K562 (cell line): ENCODE measurements at regions not wholly inside any gene's neighbourhood (a gene's known extent, or its start where the extent isn't known, plus 50 kb on each side); places are given as distances from the start of the nearest gene placed in this dataset.

ENCODE experiments used
- FOS ChIP-seq: IDR thresholded peaks from 3 replicates; pipeline ENCODE4 v1.6.1; 2011; ENCODE audit not compliant: insufficient read length; ENCODE audit errors: extremely low read depth
- FOSL1 ChIP-seq: fragments of 200-800 bp; sonication (Bioruptor generic); conservative IDR thresholded peaks from 2 replicates; pipeline ENCODE4 v1.6.1; 2016; ENCODE audit warnings: missing genetic modification characterization, missing compliant biosample characterization
- HIVEP1 ChIP-seq: fragments of 250-450 bp; sonication (Bioruptor Pico); IDR thresholded peaks from 2 replicates; pipeline ENCODE4 v1.4.0; 2020; ENCODE audit warnings: mild to moderate bottlenecking
- L3MBTL2 ChIP-seq: fragments of 450-650 bp; IDR thresholded peaks from 2 replicates; pipeline ENCODE4 v1.6.1; 2016; ENCODE audit warnings: mild to moderate bottlenecking, moderate library complexity
- MTA3 ChIP-seq: fragments of 450-650 bp; formaldehyde crosslinking; IDR thresholded peaks from 2 replicates; pipeline ENCODE4 v1.6.1; 2017; ENCODE audit warnings: mild to moderate bottlenecking, borderline replicate concordance
- MYC ChIP-seq, 2 experiments: fragments of 250-450 bp in 1 of 2; sonication (Bioruptor Pico) in 1 of 2; IDR thresholded peaks; 2 replicates each; pipeline versions ENCODE4 v1.5.1 to v1.6.1; 2012 to 2021; ENCODE audit warnings: low read depth in 2 of 2, borderline replicate concordance in 1 of 2, improper control_type of control experiment in 1 of 2, low read length in 1 of 2, mild to moderate bottlenecking in 1 of 2, moderate library complexity in 1 of 2
- MYNN ChIP-seq, 2 experiments: sonication (generic); formaldehyde crosslinking in 1 of 2; IDR thresholded peaks; 2 replicates each; pipeline versions ENCODE4 v1.5.0 to v1.6.1; 2016 to 2020; ENCODE audit warnings: antibody characterized with exemption in 1 of 2, missing genetic modification reagents in 1 of 2
- RAD21 ChIP-seq, 2 experiments: fragments of 250-450 bp in 1 of 2; fragments of 450-650 bp in 1 of 2; sonication (Bioruptor Pico) in 1 of 2; formaldehyde crosslinking in 1 of 2; IDR thresholded peaks in 1 of 2; conservative IDR thresholded peaks in 1 of 2; 2 replicates each; pipeline versions ENCODE4 v1.4.0 to v1.8.0; 2020 to 2022; ENCODE audit warnings: mild to moderate bottlenecking in 2 of 2, moderate library complexity in 1 of 2
- TF ChIP-seq, protein P1 (sequence below): sonication (generic); formaldehyde crosslinking; IDR thresholded peaks from 2 replicates; pipeline ENCODE4 v1.8.0; 2022; ENCODE audit warnings: missing genetic modification reagents, mild to moderate bottlenecking, moderate library complexity, borderline replicate concordance
- TF ChIP-seq, protein P2 (sequence below): sonication (generic); formaldehyde crosslinking; IDR thresholded peaks from 2 replicates; pipeline ENCODE4 v1.8.0; 2023; ENCODE audit warnings: mild to moderate bottlenecking, missing genetic modification reagents
- TF ChIP-seq, protein P3 (sequence below): fragments of 200-600 bp; sonication (generic); IDR thresholded peaks from one replicate; pipeline ENCODE4 v1.6.1; 2012; ENCODE audit warnings: mild to moderate bottlenecking, low read depth, low read length, inconsistent platforms

DNA sequence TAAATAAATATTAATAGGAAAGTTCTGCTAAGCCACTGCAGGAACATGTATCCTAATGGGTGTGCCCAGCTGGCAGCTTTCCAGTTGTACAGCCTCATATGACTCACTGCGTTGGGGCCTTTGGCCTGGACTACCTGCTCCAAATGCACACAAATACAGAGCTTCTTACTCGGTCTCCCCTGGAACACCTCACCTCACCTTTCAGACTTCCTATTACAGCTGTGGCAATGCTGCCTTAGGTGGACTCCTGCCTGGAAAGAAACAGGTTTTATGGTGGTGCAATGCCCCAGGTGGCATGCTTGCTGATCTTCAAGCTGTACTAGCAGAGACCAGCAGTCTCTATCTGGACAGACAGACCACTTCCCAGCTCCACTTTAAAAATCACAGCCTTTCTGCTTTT is 85.7 kb upstream of the EXOC1L start (continued):
- TF ChIP-seq HIVEP1 (CRISPR knock-in tag) (0 out of 2 replicates have a peak, but pooled peaks have one; percentile 10), FOS (peak; percentile 54), MTA3 (0 out of 2 replicates have a peak, but pooled peaks have one; percentile 52), MYC (IDR thresholded peaks at IDR 0.05; ENCODE audit: low read depth, low read length) (peak; percentile 27; the same call in 1 of the 2 replicates), MYC (CRISPR knock-in tag; IDR thresholded peaks at IDR 0.05; ENCODE audit: borderline replicate concordance, low read depth) (no peak; the same call in 1 of the 2 replicates), L3MBTL2 (0 out of 2 replicates have a peak, but pooled peaks have one; percentile 37), FOSL1 (tag) (peak; percentile 88), RAD21 (CRISPR knock-in tag; conservative IDR thresholded peaks at IDR 0.05 in 1 of 2, IDR thresholded peaks at IDR 0.05 in 1 of 2) (peak in 1 of 2 experiments; percentile 13; a peak in 1 of 4 replicates), MYNN (IDR thresholded peaks at IDR 0.05) (peak; percentile 63; the same call in 1 of the 2 replicates), MYNN (CRISPR knock-in tag; IDR thresholded peaks at IDR 0.05) (no peak)
- TF ChIP-seq, protein P1, sequence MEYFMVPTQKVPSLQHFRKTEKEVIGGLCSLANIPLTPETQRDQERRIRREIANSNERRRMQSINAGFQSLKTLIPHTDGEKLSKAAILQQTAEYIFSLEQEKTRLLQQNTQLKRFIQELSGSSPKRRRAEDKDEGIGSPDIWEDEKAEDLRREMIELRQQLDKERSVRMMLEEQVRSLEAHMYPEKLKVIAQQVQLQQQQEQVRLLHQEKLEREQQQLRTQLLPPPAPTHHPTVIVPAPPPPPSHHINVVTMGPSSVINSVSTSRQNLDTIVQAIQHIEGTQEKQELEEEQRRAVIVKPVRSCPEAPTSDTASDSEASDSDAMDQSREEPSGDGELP (CRISPR knock-in tag) = peak; percentile 44; the same call in 1 of the 2 replicates
- TF ChIP-seq, protein P2, sequence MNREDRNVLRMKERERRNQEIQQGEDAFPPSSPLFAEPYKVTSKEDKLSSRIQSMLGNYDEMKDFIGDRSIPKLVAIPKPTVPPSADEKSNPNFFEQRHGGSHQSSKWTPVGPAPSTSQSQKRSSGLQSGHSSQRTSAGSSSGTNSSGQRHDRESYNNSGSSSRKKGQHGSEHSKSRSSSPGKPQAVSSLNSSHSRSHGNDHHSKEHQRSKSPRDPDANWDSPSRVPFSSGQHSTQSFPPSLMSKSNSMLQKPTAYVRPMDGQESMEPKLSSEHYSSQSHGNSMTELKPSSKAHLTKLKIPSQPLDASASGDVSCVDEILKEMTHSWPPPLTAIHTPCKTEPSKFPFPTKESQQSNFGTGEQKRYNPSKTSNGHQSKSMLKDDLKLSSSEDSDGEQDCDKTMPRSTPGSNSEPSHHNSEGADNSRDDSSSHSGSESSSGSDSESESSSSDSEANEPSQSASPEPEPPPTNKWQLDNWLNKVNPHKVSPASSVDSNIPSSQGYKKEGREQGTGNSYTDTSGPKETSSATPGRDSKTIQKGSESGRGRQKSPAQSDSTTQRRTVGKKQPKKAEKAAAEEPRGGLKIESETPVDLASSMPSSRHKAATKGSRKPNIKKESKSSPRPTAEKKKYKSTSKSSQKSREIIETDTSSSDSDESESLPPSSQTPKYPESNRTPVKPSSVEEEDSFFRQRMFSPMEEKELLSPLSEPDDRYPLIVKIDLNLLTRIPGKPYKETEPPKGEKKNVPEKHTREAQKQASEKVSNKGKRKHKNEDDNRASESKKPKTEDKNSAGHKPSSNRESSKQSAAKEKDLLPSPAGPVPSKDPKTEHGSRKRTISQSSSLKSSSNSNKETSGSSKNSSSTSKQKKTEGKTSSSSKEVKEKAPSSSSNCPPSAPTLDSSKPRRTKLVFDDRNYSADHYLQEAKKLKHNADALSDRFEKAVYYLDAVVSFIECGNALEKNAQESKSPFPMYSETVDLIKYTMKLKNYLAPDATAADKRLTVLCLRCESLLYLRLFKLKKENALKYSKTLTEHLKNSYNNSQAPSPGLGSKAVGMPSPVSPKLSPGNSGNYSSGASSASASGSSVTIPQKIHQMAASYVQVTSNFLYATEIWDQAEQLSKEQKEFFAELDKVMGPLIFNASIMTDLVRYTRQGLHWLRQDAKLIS = no peak
- TF ChIP-seq, protein P3, sequence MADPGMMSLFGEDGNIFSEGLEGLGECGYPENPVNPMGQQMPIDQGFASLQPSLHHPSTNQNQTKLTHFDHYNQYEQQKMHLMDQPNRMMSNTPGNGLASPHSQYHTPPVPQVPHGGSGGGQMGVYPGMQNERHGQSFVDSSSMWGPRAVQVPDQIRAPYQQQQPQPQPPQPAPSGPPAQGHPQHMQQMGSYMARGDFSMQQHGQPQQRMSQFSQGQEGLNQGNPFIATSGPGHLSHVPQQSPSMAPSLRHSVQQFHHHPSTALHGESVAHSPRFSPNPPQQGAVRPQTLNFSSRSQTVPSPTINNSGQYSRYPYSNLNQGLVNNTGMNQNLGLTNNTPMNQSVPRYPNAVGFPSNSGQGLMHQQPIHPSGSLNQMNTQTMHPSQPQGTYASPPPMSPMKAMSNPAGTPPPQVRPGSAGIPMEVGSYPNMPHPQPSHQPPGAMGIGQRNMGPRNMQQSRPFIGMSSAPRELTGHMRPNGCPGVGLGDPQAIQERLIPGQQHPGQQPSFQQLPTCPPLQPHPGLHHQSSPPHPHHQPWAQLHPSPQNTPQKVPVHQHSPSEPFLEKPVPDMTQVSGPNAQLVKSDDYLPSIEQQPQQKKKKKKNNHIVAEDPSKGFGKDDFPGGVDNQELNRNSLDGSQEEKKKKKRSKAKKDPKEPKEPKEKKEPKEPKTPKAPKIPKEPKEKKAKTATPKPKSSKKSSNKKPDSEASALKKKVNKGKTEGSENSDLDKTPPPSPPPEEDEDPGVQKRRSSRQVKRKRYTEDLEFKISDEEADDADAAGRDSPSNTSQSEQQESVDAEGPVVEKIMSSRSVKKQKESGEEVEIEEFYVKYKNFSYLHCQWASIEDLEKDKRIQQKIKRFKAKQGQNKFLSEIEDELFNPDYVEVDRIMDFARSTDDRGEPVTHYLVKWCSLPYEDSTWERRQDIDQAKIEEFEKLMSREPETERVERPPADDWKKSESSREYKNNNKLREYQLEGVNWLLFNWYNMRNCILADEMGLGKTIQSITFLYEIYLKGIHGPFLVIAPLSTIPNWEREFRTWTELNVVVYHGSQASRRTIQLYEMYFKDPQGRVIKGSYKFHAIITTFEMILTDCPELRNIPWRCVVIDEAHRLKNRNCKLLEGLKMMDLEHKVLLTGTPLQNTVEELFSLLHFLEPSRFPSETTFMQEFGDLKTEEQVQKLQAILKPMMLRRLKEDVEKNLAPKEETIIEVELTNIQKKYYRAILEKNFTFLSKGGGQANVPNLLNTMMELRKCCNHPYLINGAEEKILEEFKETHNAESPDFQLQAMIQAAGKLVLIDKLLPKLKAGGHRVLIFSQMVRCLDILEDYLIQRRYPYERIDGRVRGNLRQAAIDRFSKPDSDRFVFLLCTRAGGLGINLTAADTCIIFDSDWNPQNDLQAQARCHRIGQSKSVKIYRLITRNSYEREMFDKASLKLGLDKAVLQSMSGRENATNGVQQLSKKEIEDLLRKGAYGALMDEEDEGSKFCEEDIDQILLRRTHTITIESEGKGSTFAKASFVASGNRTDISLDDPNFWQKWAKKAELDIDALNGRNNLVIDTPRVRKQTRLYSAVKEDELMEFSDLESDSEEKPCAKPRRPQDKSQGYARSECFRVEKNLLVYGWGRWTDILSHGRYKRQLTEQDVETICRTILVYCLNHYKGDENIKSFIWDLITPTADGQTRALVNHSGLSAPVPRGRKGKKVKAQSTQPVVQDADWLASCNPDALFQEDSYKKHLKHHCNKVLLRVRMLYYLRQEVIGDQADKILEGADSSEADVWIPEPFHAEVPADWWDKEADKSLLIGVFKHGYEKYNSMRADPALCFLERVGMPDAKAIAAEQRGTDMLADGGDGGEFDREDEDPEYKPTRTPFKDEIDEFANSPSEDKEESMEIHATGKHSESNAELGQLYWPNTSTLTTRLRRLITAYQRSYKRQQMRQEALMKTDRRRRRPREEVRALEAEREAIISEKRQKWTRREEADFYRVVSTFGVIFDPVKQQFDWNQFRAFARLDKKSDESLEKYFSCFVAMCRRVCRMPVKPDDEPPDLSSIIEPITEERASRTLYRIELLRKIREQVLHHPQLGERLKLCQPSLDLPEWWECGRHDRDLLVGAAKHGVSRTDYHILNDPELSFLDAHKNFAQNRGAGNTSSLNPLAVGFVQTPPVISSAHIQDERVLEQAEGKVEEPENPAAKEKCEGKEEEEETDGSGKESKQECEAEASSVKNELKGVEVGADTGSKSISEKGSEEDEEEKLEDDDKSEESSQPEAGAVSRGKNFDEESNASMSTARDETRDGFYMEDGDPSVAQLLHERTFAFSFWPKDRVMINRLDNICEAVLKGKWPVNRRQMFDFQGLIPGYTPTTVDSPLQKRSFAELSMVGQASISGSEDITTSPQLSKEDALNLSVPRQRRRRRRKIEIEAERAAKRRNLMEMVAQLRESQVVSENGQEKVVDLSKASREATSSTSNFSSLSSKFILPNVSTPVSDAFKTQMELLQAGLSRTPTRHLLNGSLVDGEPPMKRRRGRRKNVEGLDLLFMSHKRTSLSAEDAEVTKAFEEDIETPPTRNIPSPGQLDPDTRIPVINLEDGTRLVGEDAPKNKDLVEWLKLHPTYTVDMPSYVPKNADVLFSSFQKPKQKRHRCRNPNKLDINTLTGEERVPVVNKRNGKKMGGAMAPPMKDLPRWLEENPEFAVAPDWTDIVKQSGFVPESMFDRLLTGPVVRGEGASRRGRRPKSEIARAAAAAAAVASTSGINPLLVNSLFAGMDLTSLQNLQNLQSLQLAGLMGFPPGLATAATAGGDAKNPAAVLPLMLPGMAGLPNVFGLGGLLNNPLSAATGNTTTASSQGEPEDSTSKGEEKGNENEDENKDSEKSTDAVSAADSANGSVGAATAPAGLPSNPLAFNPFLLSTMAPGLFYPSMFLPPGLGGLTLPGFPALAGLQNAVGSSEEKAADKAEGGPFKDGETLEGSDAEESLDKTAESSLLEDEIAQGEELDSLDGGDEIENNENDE = no peak
